OCI-LY1 (cell line): ENCODE measurements at regions not wholly inside any gene's neighbourhood (a gene's known extent, or its start where the extent isn't known, plus 50 kb on each side); places are given as distances from the start of the nearest gene placed in this dataset.

Source experiments
- H2AFZ ChIP-seq: fragments of 200-600 bp; sonication (generic), shearing (Covaris generic); 2 replicates; pipeline ENCODE4 v1.6.0; 2014; ENCODE audit warnings: antibody characterized with exemption, mild to moderate bottlenecking, low read length
- H3F3A ChIP-seq: fragments of 200-600 bp; sonication (generic), shearing (Covaris generic); 2 replicates; pipeline ENCODE4 v1.6.0; 2014; ENCODE audit warnings: mild to moderate bottlenecking, antibody characterized with exemption, low read length, moderate library complexity; ENCODE audit not compliant: insufficient read depth
- H3K27ac ChIP-seq: fragments of 200-600 bp; sonication (generic); 2 replicates; pipeline ENCODE4 v1.5.1; 2014; ENCODE audit warnings: low read length, mixed run types, mild to moderate bottlenecking, low read depth; ENCODE audit not compliant: poor library complexity, severe bottlenecking
- H3K27me3 ChIP-seq: fragments of 200-600 bp; sonication (generic); 2 replicates; pipeline ENCODE4 v1.6.0; 2014; ENCODE audit warnings: antibody characterized with exemption, mild to moderate bottlenecking, low read length, moderate library complexity; ENCODE audit not compliant: insufficient read depth
- H3K36me3 ChIP-seq: fragments of 200-600 bp; sonication (generic); 2 replicates; pipeline ENCODE4 v1.6.1; 2014; ENCODE audit warnings: mild to moderate bottlenecking, antibody characterized with exemption, low read length, moderate library complexity, mixed read lengths; ENCODE audit not compliant: insufficient read depth
- H3K4me1 ChIP-seq: fragments of 200-600 bp; sonication (generic); 2 replicates; pipeline ENCODE4 v1.5.1; 2014; ENCODE audit warnings: mild to moderate bottlenecking, low read length, moderate library complexity; ENCODE audit not compliant: insufficient read depth, severe bottlenecking
- H3K4me2 ChIP-seq: fragments of 200-600 bp; sonication (generic), shearing (Covaris generic); 2 replicates; pipeline ENCODE4 v1.6.1; 2014; ENCODE audit warnings: low read length
- H3K4me3 ChIP-seq: fragments of 200-600 bp; sonication (generic); 2 replicates; pipeline ENCODE4 v1.5.1; 2014; ENCODE audit warnings: low read length, low read depth, mild to moderate bottlenecking, mixed read lengths; ENCODE audit not compliant: poor library complexity, severe bottlenecking
- H3K79me2 ChIP-seq: fragments of 200-600 bp; shearing (Covaris generic); 2 replicates; pipeline ENCODE4 v1.6.1; 2016; ENCODE audit warnings: mixed run types, low read length, mixed read lengths; ENCODE audit not compliant: insufficient read depth
- H3K9ac ChIP-seq: fragments of 200-600 bp; sonication (generic), shearing (Covaris generic); 2 replicates; pipeline ENCODE4 v1.6.1; 2014; ENCODE audit warnings: mild to moderate bottlenecking, low read length, mixed read lengths
- H3K9me2 ChIP-seq: fragments of 200-600 bp; sonication (generic), shearing (Covaris generic); 2 replicates; pipeline ENCODE4 v1.6.1; 2014; ENCODE audit warnings: low read depth, mild to moderate bottlenecking, low read length, mixed read lengths
- H3K9me3 ChIP-seq: fragments of 200-600 bp; shearing (Covaris generic); 2 replicates; pipeline ENCODE4 v1.6.1; 2014; ENCODE audit warnings: low read length, mixed read lengths
- H4K20me1 ChIP-seq: fragments of 200-600 bp; sonication (generic), shearing (Covaris generic); 2 replicates; pipeline ENCODE4 v1.6.0; 2016; ENCODE audit warnings: mild to moderate bottlenecking, low read length; ENCODE audit not compliant: insufficient read depth
- CTCF ChIP-seq: fragments of 200-600 bp; sonication (generic), shearing (Covaris generic); IDR thresholded peaks from 2 replicates; pipeline ENCODE4 v1.5.1; 2017; ENCODE audit warnings: mild to moderate bottlenecking, antibody characterized with exemption, low read length, moderate library complexity, mixed read lengths
- EZH2 ChIP-seq: fragments of 200-600 bp; sonication (generic), shearing (Covaris generic); IDR thresholded peaks from 2 replicates; pipeline ENCODE4 v1.8.0; 2017; ENCODE audit warnings: borderline replicate concordance, mixed run types, mild to moderate bottlenecking, antibody characterized with exemption, low read length, moderate library complexity, mixed read lengths

- Histone ChIP-seq H4K20me1 (no peaks in the 10 kb centered on the region), H3K4me2 (no peak overlapping the region), H3F3A (no peaks in the 10 kb centered on the region), H3K9me2 (no peaks in the 10 kb centered on the region), H3K27ac (no peak overlapping the region), H3K4me3 (no peak overlapping the region), H3K27me3 (no peaks in the 10 kb centered on the region), H3K36me3 (no peaks in the 10 kb centered on the region), H2AFZ (no peak overlapping the region), H3K9me3 (no peaks in the 10 kb centered on the region), H3K79me2 (no peaks in the 10 kb centered on the region), H3K9ac (no peak overlapping the region), H3K4me1 (no peaks in the 10 kb centered on the region)
- TF ChIP-seq EZH2 (no peak), CTCF (no peak)
Observed at GRCh38 chr6:14401246-14401645, 283.7 kb downstream of the CD83 start.

- Histone ChIP-seq H2AFZ (no peak overlapping the region), H4K20me1 (no peaks in the 10 kb centered on the region), H3F3A (no peaks in the 10 kb centered on the region), H3K27me3 (no peaks in the 10 kb centered on the region), H3K4me3 (no peak overlapping the region), H3K36me3 (no peaks in the 10 kb centered on the region), H3K79me2 (no peaks in the 10 kb centered on the region), H3K9ac (no peak overlapping the region), H3K27ac (no peak overlapping the region), H3K9me3 (no peaks in the 10 kb centered on the region), H3K4me2 (no peak overlapping the region), H3K9me2 (no peaks in the 10 kb centered on the region), H3K4me1 (no peaks in the 10 kb centered on the region)
- TF ChIP-seq CTCF (no peak), EZH2 (no peak)
Observed at GRCh38 chr6:14406614-14407331, 289.2 kb downstream of the CD83 start.

GRCh38 chr6:14408446-14408845 lies 290.9 kb downstream of the CD83 start:
- no peaks in the 10 kb centered on the region for H3K36me3 ChIP-seq
- H3K9me3 ChIP-seq, result no peaks in the 10 kb centered on the region
- no peaks in the 10 kb centered on the region for H3F3A ChIP-seq
- no peaks in the 10 kb centered on the region for H4K20me1 ChIP-seq
- no peak overlapping the region for H3K27ac ChIP-seq
- no peak overlapping the region for H3K9ac ChIP-seq
- no peaks in the 10 kb centered on the region for H3K27me3 ChIP-seq
- TF ChIP-seq EZH2 (no peak), CTCF (no peak)
- H3K9me2 ChIP-seq, result no peaks in the 10 kb centered on the region
- H3K4me3 ChIP-seq, result no peak overlapping the region
- no peak overlapping the region for H2AFZ ChIP-seq
- no peaks in the 10 kb centered on the region for H3K4me1 ChIP-seq
- H3K79me2 ChIP-seq, result no peaks in the 10 kb centered on the region
- H3K4me2 ChIP-seq, result no peak overlapping the region
